Spleen (tissue), 11 donors: ENCODE measurements at regions not wholly inside any gene's neighbourhood (a gene's known extent, or its start where the extent isn't known, plus 50 kb on each side); places are given as distances from the start of the nearest gene placed in this dataset.

Experiments
- DNase-seq: peaks from one replicate; pipeline ENCODE4 v3.0.0-alpha.2; 2020
- H3K27ac ChIP-seq, 8 donors: fragments of 200-600 bp; sonication (generic) in 7 of 8; 1 replicate in 4 of 8; 2 replicates in 4 of 8; pipeline versions ENCODE4 v1.5.0 to v1.8.0; 2016 to 2021; ENCODE audit warnings: inconsistent platforms in 4 of 8, mild to moderate bottlenecking in 4 of 8, moderate library complexity in 1 of 8
- H3K27me3 ChIP-seq, 7 donors: fragments of 200-600 bp; sonication (generic) in 6 of 7; replicated peaks in 1 of 7; 1 replicate in 4 of 7; 2 replicates in 3 of 7; pipeline versions ENCODE4 v1.5.0 to v1.8.0; 2016 to 2021; ENCODE audit warnings: inconsistent platforms in 3 of 7, mild to moderate bottlenecking in 1 of 7
- H3K36me3 ChIP-seq, 6 donors: fragments of 200-600 bp; sonication (generic) in 5 of 6; 1 replicate in 4 of 6; 2 replicates in 2 of 6; pipeline versions ENCODE4 v1.5.0 to v1.8.0; 2016 to 2021; ENCODE audit warnings: inconsistent platforms in 2 of 6
- H3K4me1 ChIP-seq, 6 donors: fragments of 200-600 bp; sonication (generic) in 5 of 6; 1 replicate in 3 of 6; 2 replicates in 3 of 6; pipeline versions ENCODE4 v1.5.0 to v1.8.0; 2016 to 2021; ENCODE audit warnings: inconsistent platforms in 3 of 6
- H3K4me3 ChIP-seq, 8 donors: fragments of 200-600 bp; sonication (generic) in 7 of 8; 1 replicate in 4 of 8; 2 replicates in 4 of 8; pipeline versions ENCODE4 v1.5.0 to v1.8.0; 2016 to 2021; ENCODE audit warnings: inconsistent platforms in 4 of 8, mild to moderate bottlenecking in 4 of 8, moderate library complexity in 2 of 8
- H3K9me3 ChIP-seq, 8 donors: fragments of 200-600 bp; sonication (generic) in 7 of 8; 1 replicate in 4 of 8; 2 replicates in 4 of 8; pipeline versions ENCODE4 v1.5.0 to v1.8.0; 2016 to 2021; ENCODE audit warnings: inconsistent platforms in 4 of 8
- CTCF ChIP-seq, 11 experiments: fragments of 200-600 bp in 7 of 11; fragments of 450-650 bp in 4 of 11; sonication (generic) in 4 of 11; IDR thresholded peaks in 8 of 11; conservative IDR thresholded peaks in 3 of 11; 1 replicate in 7 of 11; 2 replicates in 4 of 11; pipeline versions ENCODE4 v1.4.0 to v1.8.0; 2016 to 2021; ENCODE audit warnings: antibody characterized with exemption in 11 of 11, inconsistent platforms in 4 of 11, mild to moderate bottlenecking in 1 of 11
- POLR2A ChIP-seq, 3 donors: fragments of 450-650 bp; IDR thresholded peaks; one replicate each; pipeline ENCODE4 v1.5.1; 2017; ENCODE audit warnings: antibody characterized with exemption in 3 of 3, mild to moderate bottlenecking in 1 of 3
- POLR2AphosphoS5 ChIP-seq, 3 donors: sonication (generic); formaldehyde crosslinking; IDR thresholded peaks; one replicate each; pipeline ENCODE4 v1.5.1; 2017; ENCODE audit warnings: antibody characterized with exemption in 3 of 3
- WGBS, 5 donors: extraction: QIAGEN DNeasy Blood & Tissue Kit in 3 of 5; methylation state at CpG; one replicate each; pipeline versions ENCODE4 v1.1.5 to v1.1.7; 2013 to 2018; 5-methylcytosine and 5-hydroxymethylcytosine counted together
- intact Hi-C: fragments of 100-400 bp; cut with DNase I; formaldehyde crosslinking; loops from one replicate; pipeline ENCODE4 v1.15.0; 2023; ENCODE audit warnings: low total_unique reads
- donor health status: healthy with polysubstance abuse.
- donor health status: DM: no; HTN: no; CAD: no; lungs with moderate emphysema.
- donor health status: DM: no; HTN: no; CAD: no.
- donor health status: Bipolar disorder and iron deficiency.
- donor health status: healthy.
- donor health status: DM: no; HTN: no; CAD: no.
- donor health status: DM: yes; HTN: yes; CAD: no.

GRCh38 chr3:124542214-124542869 is 187.9 kb upstream of the UMPS start:
- Histone ChIP-seq H3K36me3 (no peaks in the 10 kb centered on the region), H3K27ac (no peak overlapping the region), H3K4me1 (no peaks in the 10 kb centered on the region), H3K27me3 (peaks cover 0 to 21% (median 0%) of the 10 kb centered on the region in 7 donors), H3K9me3 (no peaks in the 10 kb centered on the region), H3K4me3 (no peak overlapping the region)
- no peak for TF ChIP-seq CTCF (IDR thresholded peaks at IDR 0.05 in 8 of 11, conservative IDR thresholded peaks at IDR 0.05 in 3 of 11)
- no peak for TF ChIP-seq POLR2A (IDR thresholded peaks at IDR 0.05)
- TF ChIP-seq POLR2AphosphoS5 (IDR thresholded peaks at IDR 0.05) = no peak
- WGBS, 5 donors = 71 to 84% (median 80%) methylated on average over 6 of the region's 6 CpGs
- intact Hi-C loops = no loop called here
- DNase-seq = no peak

- Histone ChIP-seq H3K9me3 (no peaks in the 10 kb centered on the region), H3K27me3 (peaks cover 0 to 3% (median 0%) of the 10 kb centered on the region in 7 donors), H3K4me3 (no peak overlapping the region), H3K4me1 (peaks cover 0 to 10% (median 0%) of the 10 kb centered on the region in 6 donors), H3K27ac (no peak overlapping the region), H3K36me3 (no peaks in the 10 kb centered on the region)
- no peak for DNase-seq
- 84 to 91% (median 87%) methylated on average over 3 of the region's 3 CpGs for WGBS, 5 donors
- TF ChIP-seq CTCF (IDR thresholded peaks at IDR 0.05 in 8 of 11, conservative IDR thresholded peaks at IDR 0.05 in 3 of 11) (no peak), POLR2A (IDR thresholded peaks at IDR 0.05) (no peak), POLR2AphosphoS5 (IDR thresholded peaks at IDR 0.05) (no peak)
- intact Hi-C loops = no loop called here
Measured at GRCh38 chr3:124545891-124546290, 184.4 kb upstream of the UMPS start.

GRCh38 chr3:124552224-124552623 is 178.0 kb upstream of the UMPS start:
- H3K36me3 ChIP-seq = no peaks in the 10 kb centered on the region
- no peaks in the 10 kb centered on the region for H3K9me3 ChIP-seq
- intact Hi-C loops = no loop called here
- no peak overlapping the region for H3K4me3 ChIP-seq
- H3K27ac ChIP-seq = no peak overlapping the region
- peaks cover under 1 to 12% (median 4%) of the 10 kb centered on the region in 6 donors for H3K4me1 ChIP-seq
- no peak for TF ChIP-seq POLR2A (IDR thresholded peaks at IDR 0.05)
- no peak for TF ChIP-seq CTCF (IDR thresholded peaks at IDR 0.05 in 8 of 11, conservative IDR thresholded peaks at IDR 0.05 in 3 of 11)
- TF ChIP-seq POLR2AphosphoS5 (IDR thresholded peaks at IDR 0.05) = no peak
- WGBS, 5 donors = 63 to 85% (median 67%) methylated on average over 5 of the region's 5 CpGs
- DNase-seq = no peak
- peaks cover 0 to 8% (median 0%) of the 10 kb centered on the region in 7 donors for H3K27me3 ChIP-seq

- no peak for DNase-seq
- Histone ChIP-seq H3K27me3 (peaks cover 0 to 12% (median 0%) of the 10 kb centered on the region in 7 donors), H3K4me1 (peaks cover 5 to 20% (median 10%) of the 10 kb centered on the region in 6 donors), H3K36me3 (no peaks in the 10 kb centered on the region), H3K27ac (no peak overlapping the region), H3K4me3 (no peak overlapping the region), H3K9me3 (no peaks in the 10 kb centered on the region)
- no peak for TF ChIP-seq POLR2A (IDR thresholded peaks at IDR 0.05)
- no peak for TF ChIP-seq CTCF (IDR thresholded peaks at IDR 0.05 in 8 of 11, conservative IDR thresholded peaks at IDR 0.05 in 3 of 11)
- TF ChIP-seq POLR2AphosphoS5 (IDR thresholded peaks at IDR 0.05) = no peak
- intact Hi-C loops = no loop called here
- 42 to 59% (median 58%) methylated on average over 3 of the region's 3 CpGs for WGBS, 5 donors
Measured at GRCh38 chr3:124553178-124553577, 177.1 kb upstream of the UMPS start.
